DLD1 (cell line): ENCODE measurements at regions not wholly inside any gene's neighbourhood (a gene's known extent, or its start where the extent isn't known, plus 50 kb on each side); places are given as distances from the start of the nearest gene placed in this dataset.

Experiments used
- in situ Hi-C: cut with HindIII; loops from 2 replicates; pipeline ENCODE4 v1.10.0; 2017; ENCODE audit warnings: low sequenced_read_pairs

GRCh38 chr3:167898091-167898490 is 162.6 kb downstream of the SERPINI1 start:
- in situ Hi-C loops = no loop called here

GRCh38 chr3:167895684-167896083 is 160.2 kb downstream of the SERPINI1 start:
- in situ Hi-C loops = no loop called here

GRCh38 chr3:167895178-167895577 is 159.7 kb downstream of the SERPINI1 start:
- in situ Hi-C loops = no loop called here

GRCh38 chr3:167892205-167892604 is 156.7 kb downstream of the SERPINI1 start:
- in situ Hi-C loops = no loop called here

GRCh38 chr3:167887096-167887495 is 151.6 kb downstream of the SERPINI1 start:
- in situ Hi-C loops = no loop called here

- in situ Hi-C loops = no loop called here
Observed at GRCh38 chr3:167886690-167887089, 151.2 kb downstream of the SERPINI1 start.

- in situ Hi-C loops = no loop called here
Observed at GRCh38 chr3:167885277-167885676, 149.8 kb downstream of the SERPINI1 start.

- in situ Hi-C loops = no loop called here
Observed at GRCh38 chr3:167884481-167884880, 149.0 kb downstream of the SERPINI1 start.

- in situ Hi-C loops = no loop called here
Observed at GRCh38 chr3:167883452-167883851, 147.9 kb downstream of the SERPINI1 start.

- in situ Hi-C loops = no loop called here
Observed at GRCh38 chr3:167882057-167882667, 146.6 kb downstream of the SERPINI1 start.

GRCh38 chr3:167880183-167880582 is 144.7 kb downstream of the SERPINI1 start:
- in situ Hi-C loops = no loop called here

GRCh38 chr3:167876620-167877281 is 141.2 kb downstream of the SERPINI1 start:
- in situ Hi-C loops = no loop called here
